GM12864 (cell line): ENCODE measurements at regions not wholly inside any gene's neighbourhood (a gene's known extent, or its start where the extent isn't known, plus 50 kb on each side); places are given as distances from the start of the nearest gene placed in this dataset.

Source experiments
- DNase-seq: peaks from one replicate; pipeline ENCODE4 v3.0.0-alpha.2; 2011; ENCODE audit warnings: low read depth
- H3K4me3 ChIP-seq: 2 replicates; pipeline ENCODE4 v1.5.1; 2011; ENCODE audit warnings: mild to moderate bottlenecking, low read depth, low read length, control low read depth
- TF ChIP-seq, protein P1 (sequence below): IDR thresholded peaks from 2 replicates; pipeline ENCODE4 v1.5.1; 2011; ENCODE audit warnings: low read depth, mild to moderate bottlenecking, moderate library complexity, low read length, control low read depth, inconsistent platforms; ENCODE audit errors: missing control alignments

DNA sequence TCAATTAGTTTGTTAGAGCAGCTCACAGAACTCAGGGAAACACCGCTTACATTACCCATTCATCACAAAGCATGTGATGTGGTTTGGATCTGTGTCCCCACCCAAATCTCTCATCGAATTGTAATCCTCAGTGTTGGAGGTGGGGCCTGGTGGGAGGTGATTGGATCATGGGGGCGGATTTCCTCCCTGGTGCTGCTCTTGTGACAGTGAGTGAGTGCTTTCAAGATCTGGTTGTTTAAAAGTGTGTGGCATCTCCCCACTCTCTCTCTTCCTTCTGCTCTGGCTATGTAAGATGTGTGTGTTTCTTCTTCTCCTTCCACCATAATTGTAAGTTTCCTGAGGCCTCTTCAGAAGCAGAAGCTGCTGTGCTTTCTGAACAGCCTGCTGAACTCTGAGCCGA lies 63.5 kb upstream of the AGPS start:
- TF ChIP-seq, protein P1, sequence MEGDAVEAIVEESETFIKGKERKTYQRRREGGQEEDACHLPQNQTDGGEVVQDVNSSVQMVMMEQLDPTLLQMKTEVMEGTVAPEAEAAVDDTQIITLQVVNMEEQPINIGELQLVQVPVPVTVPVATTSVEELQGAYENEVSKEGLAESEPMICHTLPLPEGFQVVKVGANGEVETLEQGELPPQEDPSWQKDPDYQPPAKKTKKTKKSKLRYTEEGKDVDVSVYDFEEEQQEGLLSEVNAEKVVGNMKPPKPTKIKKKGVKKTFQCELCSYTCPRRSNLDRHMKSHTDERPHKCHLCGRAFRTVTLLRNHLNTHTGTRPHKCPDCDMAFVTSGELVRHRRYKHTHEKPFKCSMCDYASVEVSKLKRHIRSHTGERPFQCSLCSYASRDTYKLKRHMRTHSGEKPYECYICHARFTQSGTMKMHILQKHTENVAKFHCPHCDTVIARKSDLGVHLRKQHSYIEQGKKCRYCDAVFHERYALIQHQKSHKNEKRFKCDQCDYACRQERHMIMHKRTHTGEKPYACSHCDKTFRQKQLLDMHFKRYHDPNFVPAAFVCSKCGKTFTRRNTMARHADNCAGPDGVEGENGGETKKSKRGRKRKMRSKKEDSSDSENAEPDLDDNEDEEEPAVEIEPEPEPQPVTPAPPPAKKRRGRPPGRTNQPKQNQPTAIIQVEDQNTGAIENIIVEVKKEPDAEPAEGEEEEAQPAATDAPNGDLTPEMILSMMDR, result no peak
- H3K4me3 ChIP-seq, result no peak overlapping the region
- DNase-seq, result no peak

DNA sequence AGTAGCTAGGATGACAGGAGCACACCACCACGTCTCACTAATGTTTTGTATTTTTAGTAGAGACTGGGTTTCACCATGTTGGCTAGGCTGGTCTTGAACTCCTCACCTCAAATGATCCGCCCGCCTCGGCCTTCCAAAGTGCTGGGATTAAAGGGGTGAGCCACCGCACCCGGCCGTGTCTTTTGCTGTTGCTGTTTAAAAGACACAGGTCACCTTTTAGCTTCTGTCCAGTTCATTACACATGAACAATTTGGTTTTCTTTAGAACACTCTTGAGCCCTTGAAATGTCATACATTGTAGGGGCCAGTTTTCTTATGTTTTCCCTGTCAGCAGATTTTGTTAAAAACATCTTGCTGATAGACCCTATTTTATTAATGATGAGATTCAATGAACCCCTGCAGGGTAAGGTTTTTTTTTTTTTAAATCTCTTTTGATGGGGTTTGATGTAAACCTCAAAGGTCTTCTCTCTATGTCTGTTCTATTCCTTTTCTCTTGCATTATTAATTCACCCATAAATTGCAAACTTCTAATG lies 61.0 kb upstream of the AGPS start:
- TF ChIP-seq, protein P1, result no peak
- H3K4me3 ChIP-seq, result no peak overlapping the region
- DNase-seq, result no peak

DNA sequence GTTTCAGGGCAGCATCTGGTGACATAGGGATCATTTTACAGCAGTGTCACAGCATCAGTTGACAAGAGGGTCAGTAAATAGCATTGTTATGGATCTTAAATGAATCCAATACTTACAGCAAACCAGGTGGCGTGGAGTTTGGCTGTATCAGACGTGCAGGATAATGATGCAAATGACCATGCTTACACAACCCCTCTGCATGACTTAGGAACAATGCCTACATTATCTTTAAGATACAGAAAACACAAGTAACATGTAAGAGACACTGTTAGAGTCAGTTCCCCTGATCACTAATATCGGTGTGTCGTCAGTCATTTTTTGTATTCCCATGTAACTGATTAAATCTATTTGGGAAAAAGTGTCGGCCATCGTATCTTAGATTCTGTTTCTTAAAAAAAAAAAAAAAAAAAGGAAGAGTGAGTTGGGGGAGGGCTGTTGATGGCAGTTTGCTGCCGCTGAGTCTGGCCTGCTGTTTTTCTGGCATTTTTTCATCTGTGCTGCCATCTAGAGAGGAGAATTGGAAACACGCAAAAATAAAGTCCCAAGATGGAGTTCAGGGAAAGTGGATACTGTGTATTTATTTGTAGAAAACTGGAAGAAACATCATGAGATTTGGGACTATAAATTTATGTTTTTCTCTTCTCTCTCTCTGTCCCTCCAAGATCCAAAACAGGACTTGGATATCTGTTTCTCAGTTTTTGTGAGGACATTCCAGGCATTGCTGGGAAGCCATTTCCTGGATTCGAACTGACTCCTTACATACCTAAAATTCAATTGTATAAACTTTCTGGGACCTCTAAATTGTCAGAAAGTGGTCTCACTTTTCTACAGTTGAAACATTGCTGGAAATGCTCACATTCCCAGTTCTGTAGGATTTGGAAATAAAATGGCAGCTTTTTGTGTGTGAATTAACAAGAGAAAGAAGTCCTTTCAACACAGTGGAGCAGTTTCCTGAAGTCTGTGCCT lies 60.3 kb upstream of the AGPS start:
- TF ChIP-seq, protein P1, result peak; percentile 60
- no peak overlapping the region for H3K4me3 ChIP-seq
- DNase-seq, result peak; percentile 33

DNA sequence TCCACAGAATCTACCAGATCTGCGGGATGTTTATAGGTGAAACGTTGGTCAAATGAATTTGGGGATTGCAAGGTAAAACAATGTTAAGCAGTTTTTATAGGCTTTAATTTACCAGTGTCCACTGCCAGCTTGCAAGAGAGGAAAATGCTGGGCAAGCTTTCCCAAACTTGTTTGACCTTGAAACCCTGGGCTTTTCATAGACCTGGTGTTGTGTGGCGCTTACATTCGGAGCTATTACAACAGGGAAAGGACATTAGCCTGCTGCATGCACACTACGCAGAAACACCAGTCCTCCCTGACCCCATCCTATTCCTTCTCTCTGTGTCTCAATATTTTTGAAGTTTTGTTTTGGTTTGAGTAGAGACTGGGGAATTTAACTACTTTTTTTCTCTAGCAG lies 59.6 kb upstream of the AGPS start:
- H3K4me3 ChIP-seq, result no peak overlapping the region
- no peak for DNase-seq
- TF ChIP-seq, protein P1, result no peak

DNA sequence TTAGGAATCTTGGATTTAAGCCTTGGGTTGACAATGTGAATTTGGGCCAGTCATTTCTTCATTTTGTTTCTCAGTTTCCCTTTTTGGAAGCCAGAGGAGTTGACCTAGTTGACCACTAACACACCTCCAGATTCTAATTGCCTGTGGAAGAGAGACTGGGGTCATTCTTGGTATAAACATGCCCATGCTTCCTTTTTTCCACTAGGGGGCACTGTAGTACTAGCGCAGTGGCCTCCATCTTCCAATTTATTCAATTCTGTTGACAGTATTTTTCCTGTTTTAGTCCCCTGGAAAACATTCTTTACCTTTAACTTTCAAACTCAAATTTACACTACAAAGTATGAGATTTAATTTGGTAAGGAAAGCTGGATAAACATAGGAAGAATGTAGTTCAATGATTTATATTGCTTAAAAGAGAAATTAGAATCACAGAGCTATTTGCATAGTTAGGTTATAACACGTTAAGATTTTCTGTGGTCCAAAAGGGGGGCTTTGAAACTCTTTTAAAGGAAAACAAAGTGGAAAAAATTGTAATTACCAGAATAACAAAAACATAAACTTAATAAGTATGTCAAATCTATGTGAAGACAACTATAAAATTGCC lies 57.5 kb upstream of the AGPS start:
- H3K4me3 ChIP-seq, result no peak overlapping the region
- peak; percentile 5 for DNase-seq
- TF ChIP-seq, protein P1, result peak; percentile 82

DNA sequence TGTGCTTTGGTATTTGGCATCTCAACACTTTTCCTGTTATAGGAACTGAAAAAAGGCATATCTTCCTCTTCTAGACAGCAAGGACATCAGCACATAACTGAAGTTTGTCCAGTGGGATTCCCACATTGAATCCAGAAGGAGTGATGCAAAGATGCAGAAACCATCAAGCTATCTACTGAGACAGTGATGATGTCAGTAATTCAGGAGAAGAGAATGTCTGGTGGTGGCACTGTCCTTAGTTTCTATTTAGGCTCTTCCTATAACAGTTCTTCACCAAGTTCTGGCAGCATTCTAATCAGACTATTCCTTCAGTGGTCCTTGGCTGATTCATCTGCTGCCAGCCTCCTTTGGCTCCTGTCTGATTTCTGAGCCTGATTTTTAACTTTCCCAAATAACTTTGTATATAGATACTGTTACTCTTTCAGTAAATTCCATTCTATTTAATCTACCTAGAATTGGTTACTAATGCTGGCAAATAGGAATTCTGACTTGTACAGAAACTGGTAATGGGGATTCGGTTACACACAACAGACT lies 56.6 kb upstream of the AGPS start:
- H3K4me3 ChIP-seq, result no peak overlapping the region
- TF ChIP-seq, protein P1, result no peak
- no peak for DNase-seq
